COR-L47 (cell line): ENCODE measurements at regions not wholly inside any gene's neighbourhood (a gene's known extent, or its start where the extent isn't known, plus 50 kb on each side); places are given as distances from the start of the nearest gene placed in this dataset.

Experiments used
- DNase-seq: peaks from one replicate; lab custom pipeline; 2025; lab: John Stamatoyannopoulos, UW

DNA sequence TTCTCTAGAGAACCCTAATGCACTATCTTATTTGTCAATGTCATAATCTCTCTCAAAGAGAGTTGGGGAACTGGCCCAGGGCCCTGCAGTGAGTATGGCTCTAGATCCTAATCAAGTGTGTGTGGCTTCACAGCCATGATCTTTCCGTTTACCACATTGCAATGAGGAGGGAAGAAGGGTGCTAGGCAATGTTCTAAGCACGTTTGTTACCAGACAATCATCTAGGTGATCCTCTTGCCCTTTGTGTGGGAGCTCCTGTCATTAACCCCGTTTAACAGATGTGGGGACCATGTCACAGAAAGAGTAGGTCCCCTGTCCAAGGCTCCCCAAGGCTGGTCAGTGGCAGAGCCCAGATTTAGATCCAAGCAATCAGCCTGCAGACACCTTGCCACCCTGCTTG lies 128.2 kb upstream of the IRX4 start:
- DNase-seq, result no peak

GRCh38 chr5:2009986-2010914 lies 127.5 kb upstream of the IRX4 start:
- no peak for DNase-seq

DNA sequence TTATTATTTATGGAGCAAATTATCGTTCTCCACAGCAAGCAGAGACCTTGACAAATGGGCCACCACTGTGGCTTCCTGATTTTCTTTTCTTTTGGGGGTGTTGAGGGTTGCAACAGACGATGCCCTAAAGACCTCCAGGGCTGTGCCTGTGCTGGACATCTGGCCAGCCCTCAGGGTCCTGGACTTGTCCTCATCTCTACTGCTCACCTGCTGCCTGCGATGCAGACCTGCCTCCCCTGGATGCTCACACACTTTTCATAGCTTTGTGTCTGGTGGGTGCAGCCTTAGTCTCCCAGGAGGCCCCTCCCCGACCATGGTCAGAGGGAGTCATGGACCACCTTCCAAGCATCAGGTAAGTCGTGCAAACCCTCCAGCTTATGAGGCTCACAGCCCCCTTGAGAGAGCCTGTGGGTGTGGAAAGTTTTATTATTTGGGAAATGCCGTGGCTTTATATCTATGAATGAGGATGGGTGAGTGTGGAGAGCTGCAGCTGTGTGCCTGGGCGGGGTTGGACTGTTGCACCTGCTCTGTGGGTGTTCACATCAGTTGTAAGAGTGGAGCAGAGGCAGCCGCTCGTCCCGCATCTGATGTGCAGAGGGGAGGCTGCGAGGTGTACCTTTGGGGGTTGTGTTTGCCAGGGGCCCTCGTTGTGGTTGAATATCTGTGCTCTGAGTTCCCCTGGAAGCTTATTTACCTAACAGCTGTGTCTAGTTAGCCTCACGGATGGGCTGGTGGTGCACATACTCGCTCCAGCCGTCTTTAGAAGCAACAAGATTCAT lies 126.3 kb upstream of the IRX4 start:
- DNase-seq, result no peak

GRCh38 chr5:2007878-2008501 lies 125.3 kb upstream of the IRX4 start:
- no peak for DNase-seq

GRCh38 chr5:2007496-2007877 lies 124.8 kb upstream of the IRX4 start:
- no peak for DNase-seq

- no peak for DNase-seq
Measured at GRCh38 chr5:2006971-2007291, 124.2 kb upstream of the IRX4 start.

- DNase-seq, result no peak
Measured at GRCh38 chr5:2006193-2006970, 123.7 kb upstream of the IRX4 start.

GRCh38 chr5:2005101-2006041 lies 122.6 kb upstream of the IRX4 start:
- no peak for DNase-seq

DNA sequence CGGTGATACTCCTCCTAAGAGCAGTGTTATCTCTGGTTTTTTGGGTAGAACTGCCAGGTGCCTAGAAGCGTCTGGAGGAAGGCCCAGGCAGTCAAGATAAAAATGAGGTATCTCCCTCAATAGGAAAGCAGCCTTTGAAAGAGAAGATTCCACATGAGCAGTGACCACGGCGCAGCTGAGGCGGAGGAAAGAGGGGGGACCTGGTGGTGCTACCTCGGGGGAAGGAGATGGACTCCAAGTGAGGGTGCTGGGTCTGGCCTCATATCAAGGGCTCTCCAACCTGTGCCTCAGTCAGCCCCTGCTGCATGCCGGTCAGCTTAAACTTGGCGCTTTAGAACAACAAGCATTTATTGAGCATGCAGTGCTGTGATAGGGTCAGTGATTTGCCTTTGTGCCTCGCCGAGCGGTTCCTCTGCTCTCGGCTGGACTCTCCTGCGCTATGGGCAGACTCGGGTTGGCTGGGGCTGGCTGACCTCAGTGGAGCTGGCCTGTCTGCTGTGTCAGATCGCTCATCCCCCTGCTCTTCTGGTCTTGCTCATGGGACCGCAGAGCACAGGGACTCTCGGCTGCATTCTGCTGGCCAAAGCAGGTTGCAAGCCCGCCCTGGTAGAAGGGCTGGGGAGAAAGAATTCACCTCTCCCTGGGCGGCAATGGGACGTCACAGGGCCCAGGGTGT lies 121.1 kb upstream of the IRX4 start:
- no peak for DNase-seq

GRCh38 chr5:2003206-2003605 lies 120.5 kb upstream of the IRX4 start:
- DNase-seq, result no peak

GRCh38 chr5:2001300-2001699 lies 118.6 kb upstream of the IRX4 start:
- DNase-seq, result no peak

- DNase-seq, result no peak
Measured at GRCh38 chr5:2000591-2000990, 117.9 kb upstream of the IRX4 start.

DNA sequence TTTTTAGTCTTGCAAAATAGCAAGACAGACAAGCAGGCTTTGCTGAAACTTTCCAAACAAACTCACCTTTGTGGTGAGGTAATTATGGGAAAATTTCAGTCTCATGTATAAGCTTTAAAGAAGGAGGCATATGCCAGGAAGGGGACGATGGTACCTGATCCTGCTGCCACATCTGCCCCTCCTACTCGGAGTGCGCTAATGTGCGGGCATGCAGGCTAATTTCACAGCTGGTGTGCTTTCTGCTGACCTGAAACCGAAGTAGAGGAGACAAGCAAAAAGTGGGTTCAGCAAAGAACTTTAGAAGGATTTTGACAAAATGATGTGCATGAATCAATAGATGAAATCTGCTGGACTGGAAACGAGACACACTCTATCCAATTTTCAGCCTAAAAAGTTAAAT lies 117.1 kb upstream of the IRX4 start:
- DNase-seq, result no peak

DNA sequence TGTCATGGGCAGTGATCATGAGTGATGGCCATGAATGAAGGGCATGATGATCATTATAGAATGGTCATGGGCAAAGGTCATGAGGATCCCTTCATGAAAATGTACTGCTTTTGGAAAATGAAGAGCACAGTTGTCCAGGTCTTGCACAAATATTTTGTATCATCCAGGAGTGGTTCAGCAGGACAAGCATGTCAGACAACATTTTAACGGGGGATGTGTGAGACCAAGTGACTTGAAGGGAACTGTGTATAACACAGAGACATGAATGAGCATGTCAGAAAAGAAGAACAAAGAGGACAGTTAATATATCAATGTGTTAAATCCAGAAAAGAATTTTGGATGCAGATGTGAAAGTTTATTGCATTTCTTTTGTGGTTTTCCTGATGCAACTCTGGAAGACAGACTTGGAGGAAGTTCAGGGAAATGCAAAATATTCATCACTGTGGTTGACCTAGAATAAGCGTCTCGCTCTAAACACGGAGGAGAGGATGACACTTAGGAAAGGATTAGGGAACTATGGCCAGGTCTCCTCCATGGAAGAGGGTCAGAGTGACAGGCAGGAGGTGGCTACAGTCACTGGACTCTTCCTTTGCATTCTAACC lies 116.1 kb upstream of the IRX4 start:
- no peak for DNase-seq

GRCh38 chr5:1998348-1998669 lies 115.6 kb upstream of the IRX4 start:
- DNase-seq, result no peak

GRCh38 chr5:1997640-1998347 lies 115.1 kb upstream of the IRX4 start:
- no peak for DNase-seq

DNA sequence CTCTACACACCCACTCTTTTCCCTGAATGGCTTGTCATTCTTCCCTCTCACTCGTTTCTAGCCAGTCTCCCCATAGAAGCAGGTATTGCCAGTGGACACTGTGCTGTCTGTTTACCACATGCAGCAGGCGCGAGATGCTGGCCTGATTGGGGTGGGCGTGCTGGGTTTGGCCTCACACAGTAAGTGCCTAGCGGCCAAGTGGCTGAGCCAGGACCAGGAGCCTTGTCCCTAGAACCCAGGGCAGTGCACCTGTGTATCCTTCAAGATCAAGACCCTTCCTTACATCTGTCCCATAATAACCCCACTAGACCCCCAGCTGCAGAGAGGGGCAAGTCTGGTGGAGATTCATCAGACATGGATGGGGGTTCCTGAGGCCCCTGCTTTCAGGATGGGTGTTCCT lies 112.8 kb upstream of the IRX4 start:
- DNase-seq, result no peak

DNA sequence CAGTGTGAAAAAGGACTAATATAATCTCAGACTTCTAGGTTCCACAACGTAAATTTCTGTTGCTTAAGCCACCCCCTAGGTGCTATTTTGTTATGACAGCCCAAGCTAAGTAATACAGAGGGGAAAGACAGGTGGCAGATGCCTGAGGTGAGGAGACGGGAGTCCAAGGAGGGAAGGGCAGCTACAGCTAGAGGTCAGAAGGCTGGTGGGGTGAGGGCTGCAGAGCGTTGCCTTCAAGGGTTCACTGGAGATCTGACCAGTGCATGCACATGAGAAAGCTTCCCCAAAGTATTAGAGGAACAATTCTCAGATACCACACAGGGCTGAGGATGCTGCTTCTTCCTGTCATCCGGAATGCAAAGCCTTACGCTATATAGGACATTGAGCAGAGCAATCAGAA lies 104.7 kb upstream of the IRX4 start:
- no peak for DNase-seq

- no peak for DNase-seq
Measured at GRCh38 chr5:1985781-1986180, 103.1 kb upstream of the IRX4 start.
